SHP77 (cell line): ENCODE measurements at regions not wholly inside any gene's neighbourhood (a gene's known extent, or its start where the extent isn't known, plus 50 kb on each side); places are given as distances from the start of the nearest gene placed in this dataset.

Experiments
- DNase-seq, 2 experiments: peaks; one replicate each; lab custom pipeline; 2025; lab: John Stamatoyannopoulos, UW

GRCh38 chr5:61737301-61737963, 405.4 kb downstream of the ZSWIM6 start:
- no peak for DNase-seq

GRCh38 chr5:61737964-61738340, 405.9 kb downstream of the ZSWIM6 start:
- DNase-seq: no peak

DNA sequence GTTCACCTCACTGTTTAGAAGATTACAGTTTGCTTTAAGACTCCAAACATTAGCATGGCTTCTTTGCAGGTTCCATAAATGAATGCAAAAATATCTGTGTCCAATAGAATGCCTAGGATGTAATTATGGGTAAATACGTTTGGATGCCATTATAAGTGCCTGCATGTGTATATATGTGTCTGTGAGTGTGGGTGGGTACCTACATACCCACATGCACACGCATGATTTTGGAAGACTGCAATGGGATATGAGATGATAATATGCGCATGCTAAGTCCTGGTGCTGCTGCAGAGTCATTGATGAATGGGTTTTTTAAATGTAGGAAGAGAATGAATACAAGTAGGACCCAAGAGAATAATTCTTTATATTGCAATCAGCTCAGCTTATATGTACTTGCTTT, 406.4 kb downstream of the ZSWIM6 start:
- no peak for DNase-seq

GRCh38 chr5:61744690-61745619, 412.9 kb downstream of the ZSWIM6 start:
- DNase-seq: no peak

GRCh38 chr5:61746831-61747575, 414.9 kb downstream of the ZSWIM6 start:
- DNase-seq: no peak

GRCh38 chr5:61748121-61748520, 416.1 kb downstream of the ZSWIM6 start:
- no peak for DNase-seq

- DNase-seq: no peak
Measured at GRCh38 chr5:61748651-61749050, 416.6 kb downstream of the ZSWIM6 start.

GRCh38 chr5:61752588-61752987, 420.5 kb downstream of the ZSWIM6 start:
- DNase-seq: no peak

DNA sequence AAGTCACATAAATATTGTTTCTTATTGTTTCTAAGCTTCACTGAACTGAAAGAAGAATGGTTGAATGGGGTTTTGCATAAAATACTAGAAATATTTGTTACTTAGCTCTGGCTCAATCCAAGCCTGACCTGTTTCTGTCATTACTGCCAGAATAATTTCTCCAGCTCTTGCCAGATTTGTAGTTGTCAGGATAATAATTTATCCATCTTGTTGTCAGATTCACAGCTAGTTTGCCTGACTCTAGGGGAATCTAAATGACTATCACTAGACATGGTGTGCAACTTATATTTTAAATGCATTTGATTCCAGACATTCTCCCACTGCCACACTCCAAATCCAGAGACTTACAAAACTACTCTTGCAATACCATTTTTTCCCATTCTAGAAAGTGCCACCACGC, 422.7 kb downstream of the ZSWIM6 start:
- no peak for DNase-seq

DNA sequence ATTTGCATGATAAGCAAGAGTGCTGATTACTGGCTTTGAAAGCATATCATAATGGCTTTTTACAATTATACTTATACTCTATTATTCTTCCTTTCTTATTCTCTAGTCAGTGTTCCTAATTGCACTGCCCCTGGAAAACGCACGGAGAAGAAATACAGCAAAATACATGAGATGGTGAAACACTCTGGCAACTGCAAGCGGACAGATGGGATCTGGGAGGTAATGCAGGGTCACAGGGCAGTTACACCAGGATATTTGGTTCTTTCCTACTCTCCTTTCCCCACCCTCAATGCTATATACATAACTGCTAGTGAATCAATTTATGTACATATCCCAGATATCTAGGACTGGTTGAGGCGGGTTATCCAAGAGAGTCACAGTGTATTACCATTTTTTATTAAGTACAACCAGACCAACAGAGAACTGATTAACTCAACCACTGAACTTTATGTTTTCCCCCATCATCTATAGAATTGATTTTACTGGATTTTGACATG, 423.7 kb downstream of the ZSWIM6 start:
- no peak for DNase-seq

DNA sequence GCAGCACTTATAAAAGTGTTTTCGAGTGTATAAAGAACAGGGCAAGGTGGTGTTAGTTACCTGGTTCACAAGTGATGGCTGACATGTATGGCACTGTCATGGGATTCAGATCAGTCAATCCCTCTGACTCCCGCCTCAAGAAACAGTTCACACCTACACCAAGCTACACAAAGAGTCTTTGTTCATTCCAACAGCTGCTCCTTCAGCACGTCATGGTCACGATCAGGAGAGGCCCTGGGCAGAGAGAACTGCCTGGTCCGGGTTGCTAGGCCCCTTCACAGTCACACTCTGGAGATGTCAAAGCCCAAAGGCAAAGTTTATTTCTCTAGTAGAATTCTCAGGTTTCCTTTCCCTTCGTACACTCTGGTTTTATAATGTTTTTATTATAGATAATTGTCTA, 426.7 kb downstream of the ZSWIM6 start:
- DNase-seq: no peak

GRCh38 chr5:61765471-61765870, 433.4 kb downstream of the ZSWIM6 start:
- no peak for DNase-seq

DNA sequence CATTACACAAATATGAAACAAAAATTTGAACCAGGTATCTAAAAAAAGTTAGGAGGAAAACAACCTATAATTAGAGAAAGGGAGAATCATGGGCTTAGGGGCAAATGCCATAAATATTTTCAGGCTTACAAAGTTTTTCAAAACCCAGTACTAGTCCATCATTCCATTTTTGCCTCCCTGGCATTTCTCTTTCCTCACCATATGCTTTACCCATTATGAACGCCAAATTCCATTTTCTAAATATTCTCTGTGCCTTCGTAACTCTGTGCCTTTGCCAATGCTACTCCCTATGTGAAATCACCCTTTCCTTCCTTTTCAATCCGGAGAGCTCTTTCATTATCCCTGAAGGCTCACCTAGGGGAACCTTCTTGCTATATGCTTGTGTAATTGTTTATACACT, 434.1 kb downstream of the ZSWIM6 start:
- DNase-seq: no peak

DNA sequence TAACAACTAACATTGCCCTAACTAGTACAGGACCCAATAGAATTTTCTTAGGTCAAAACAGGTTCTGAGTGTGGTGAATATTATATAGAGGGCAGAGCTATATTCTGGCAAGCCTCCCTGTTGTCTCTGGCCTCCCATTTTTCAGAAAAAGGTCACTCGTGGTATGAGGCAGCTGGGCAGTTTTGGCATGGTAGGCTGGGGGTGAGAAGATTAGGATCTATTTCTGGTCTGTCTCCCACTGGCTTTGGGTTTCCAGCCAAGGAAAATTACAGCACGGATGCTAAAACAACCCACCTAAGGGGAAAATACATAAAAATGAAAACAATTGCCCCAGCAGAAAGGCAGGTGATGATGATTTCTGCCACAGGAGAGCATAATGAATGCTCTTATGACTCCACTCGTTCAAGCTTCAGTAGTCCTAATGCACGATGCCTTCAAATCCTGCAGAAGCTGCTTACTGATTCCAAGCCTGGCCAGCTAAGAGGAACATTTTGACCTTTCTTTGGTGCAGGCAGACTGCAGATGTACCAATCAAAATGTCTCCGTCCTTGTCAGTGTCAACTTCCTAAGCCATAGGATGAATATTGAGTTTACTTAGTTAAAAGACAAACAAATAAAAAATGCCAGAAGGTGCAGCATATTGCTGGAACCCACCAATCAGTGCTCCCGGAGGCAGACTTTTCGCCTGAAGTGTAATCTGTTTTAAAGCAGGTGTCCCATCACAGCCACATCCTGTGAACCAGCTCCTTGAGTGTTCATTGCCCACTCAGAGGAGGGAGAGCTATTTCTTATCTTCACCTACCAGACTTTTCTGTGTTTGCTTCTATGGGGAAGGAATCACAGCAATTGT, 435.4 kb downstream of the ZSWIM6 start:
- no peak for DNase-seq

GRCh38 chr5:61768692-61769281, 436.7 kb downstream of the ZSWIM6 start:
- DNase-seq: peak; percentile 9 to 17

- DNase-seq: no peak
Measured at GRCh38 chr5:61771062-61771461, 439.0 kb downstream of the ZSWIM6 start.

DNA sequence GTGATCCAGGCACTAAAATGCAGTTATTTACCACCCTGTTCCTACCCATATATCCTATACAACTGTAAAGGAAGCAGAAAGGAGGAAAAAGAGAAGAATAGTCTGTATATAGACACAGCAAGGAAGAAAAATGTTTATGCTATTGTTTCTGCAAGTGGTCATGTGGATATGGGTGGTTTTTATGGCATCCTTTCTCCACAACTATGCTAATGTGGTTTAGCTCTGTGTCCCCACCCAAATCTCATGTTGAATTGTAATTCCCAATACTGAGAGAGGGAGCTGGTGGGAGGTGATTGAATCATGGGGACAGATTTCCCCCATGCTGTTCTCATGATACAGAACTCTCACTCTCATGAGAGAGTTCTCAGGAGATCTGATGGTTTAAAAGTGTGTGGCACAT, 439.8 kb downstream of the ZSWIM6 start:
- no peak for DNase-seq

- no peak for DNase-seq
Measured at GRCh38 chr5:61775901-61776300, 443.8 kb downstream of the ZSWIM6 start.

- no peak for DNase-seq
Measured at GRCh38 chr5:61777292-61777691, 445.2 kb downstream of the ZSWIM6 start.

DNA sequence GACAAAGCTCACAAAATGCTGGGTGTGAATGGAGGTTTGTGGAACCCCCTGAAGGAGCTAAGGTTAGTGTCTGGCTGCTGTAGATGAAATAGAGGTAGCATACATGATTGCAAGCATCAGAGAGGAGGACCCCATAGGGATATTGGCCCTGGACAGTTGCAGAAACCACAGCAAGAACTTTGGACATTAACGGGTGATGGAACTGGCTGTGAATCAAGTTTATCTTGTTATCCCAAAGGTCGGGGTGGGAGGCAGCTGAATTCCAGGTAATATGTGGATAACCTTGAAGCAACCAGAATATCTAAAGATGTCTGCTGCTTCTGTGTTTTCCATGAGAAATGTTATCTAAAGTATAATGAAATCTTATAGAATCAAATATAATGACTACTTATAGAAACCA, 447.7 kb downstream of the ZSWIM6 start:
- no peak for DNase-seq

DNA sequence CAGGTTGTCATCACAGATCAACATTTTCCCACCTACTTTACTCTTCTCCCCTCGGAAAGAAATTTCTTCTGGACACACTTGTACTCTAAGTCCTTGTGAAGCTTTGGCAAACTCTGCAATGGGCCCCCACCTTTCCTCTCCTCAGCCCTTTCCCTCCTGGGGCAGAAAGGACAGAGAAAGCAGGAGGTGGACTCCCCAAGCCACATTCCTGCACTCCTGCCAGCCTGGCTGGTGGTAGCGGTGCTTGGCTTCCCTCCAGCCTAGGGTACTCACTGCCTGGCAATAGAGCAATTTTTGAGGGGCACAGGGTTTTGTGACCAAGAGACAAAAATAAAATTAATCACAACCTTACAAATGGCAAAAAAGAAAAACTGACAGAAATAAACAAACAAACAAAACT, 451.4 kb downstream of the ZSWIM6 start:
- DNase-seq: no peak
